Large intestine (tissue), 3 donors: ENCODE measurements at regions not wholly inside any gene's neighbourhood (a gene's known extent, or its start where the extent isn't known, plus 50 kb on each side); places are given as distances from the start of the nearest gene placed in this dataset.

Experiments used
- DNase-seq, 2 donors: peaks; one replicate each; pipeline versions ENCODE4 v3.0.0 to v3.0.0-alpha.2; 2013
- H3K27ac ChIP-seq: one replicate; pipeline ENCODE4 v1.5.1; 2013; ENCODE audit warnings: low read length
- H3K27me3 ChIP-seq: 2 replicates; pipeline ENCODE4 v1.6.1; 2013; ENCODE audit warnings: low read length; ENCODE audit not compliant: control insufficient read depth, insufficient read depth
- H3K36me3 ChIP-seq: 2 replicates; pipeline ENCODE4 v1.6.1; 2013; ENCODE audit warnings: low read length; ENCODE audit not compliant: control insufficient read depth, insufficient read depth
- H3K4me1 ChIP-seq: one replicate; pipeline ENCODE4 v1.6.1; 2013; ENCODE audit warnings: low read length; ENCODE audit not compliant: control insufficient read depth, insufficient read depth
- H3K4me3 ChIP-seq: one replicate; pipeline ENCODE4 v1.5.1; 2013; ENCODE audit warnings: low read length
- H3K9me3 ChIP-seq: one replicate; pipeline ENCODE4 v1.6.1; 2013; ENCODE audit warnings: mild to moderate bottlenecking, low read depth, low read length, moderate library complexity; ENCODE audit not compliant: control insufficient read depth
- WGBS: methylation state at CpG from one replicate; pipeline ENCODE4 v1.1.5; 2013; ENCODE audit warnings: low lambda C conversion rate; ENCODE audit not compliant: insufficient coverage; 5-methylcytosine and 5-hydroxymethylcytosine counted together

DNA sequence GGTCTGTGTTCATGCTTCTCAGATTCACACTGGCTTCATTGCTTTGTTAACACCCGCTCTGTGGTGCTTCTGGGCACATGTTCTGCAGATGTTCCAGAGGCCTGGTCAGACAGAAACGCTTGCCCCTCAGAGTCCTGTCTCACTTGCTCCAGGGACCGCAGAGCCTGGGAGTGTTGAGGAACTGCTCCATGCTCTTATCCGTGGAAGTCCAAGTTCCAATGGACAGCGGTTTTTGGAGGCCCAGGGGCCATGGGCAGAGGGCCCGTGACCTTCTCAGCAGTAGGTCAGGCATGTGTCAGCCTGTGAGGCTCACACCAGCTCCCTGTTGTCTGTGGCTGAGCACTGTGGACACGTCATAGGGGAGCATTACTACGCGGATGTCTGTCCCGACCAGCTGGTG, 364.7 kb upstream of the IRX1 start:
- H3K27me3 ChIP-seq = no peaks in the 10 kb centered on the region
- no peaks in the 10 kb centered on the region for H3K36me3 ChIP-seq
- DNase-seq = no peak
- H3K4me1 ChIP-seq = no peaks in the 10 kb centered on the region
- no CpG with 5 or more reads among the region's 10 CpGs for WGBS
- no peaks in the 10 kb centered on the region for H3K9me3 ChIP-seq
- H3K27ac ChIP-seq = no peak overlapping the region
- no peak overlapping the region for H3K4me3 ChIP-seq

GRCh38 chr5:3230254-3230653, 365.4 kb upstream of the IRX1 start:
- Histone ChIP-seq H3K4me1 (no peaks in the 10 kb centered on the region), H3K4me3 (no peak overlapping the region), H3K9me3 (no peaks in the 10 kb centered on the region), H3K27ac (no peak overlapping the region), H3K27me3 (no peaks in the 10 kb centered on the region), H3K36me3 (no peaks in the 10 kb centered on the region)
- WGBS = no CpG with 5 or more reads among the region's 5 CpGs
- DNase-seq = no peak

GRCh38 chr5:3226196-3226920, 369.3 kb upstream of the IRX1 start:
- WGBS = 100% methylated on average over 6 of the region's 12 CpGs
- no peaks in the 10 kb centered on the region for H3K36me3 ChIP-seq

GRCh38 chr5:3225201-3225960, 370.3 kb upstream of the IRX1 start:
- H3K4me1 ChIP-seq = no peaks in the 10 kb centered on the region
- DNase-seq = no peak
- no peaks in the 10 kb centered on the region for H3K9me3 ChIP-seq
- H3K36me3 ChIP-seq = no peaks in the 10 kb centered on the region
- no peaks in the 10 kb centered on the region for H3K27me3 ChIP-seq
- no peak overlapping the region for H3K27ac ChIP-seq
- WGBS = no CpG with 5 or more reads among the region's 22 CpGs
- no peak overlapping the region for H3K4me3 ChIP-seq

More at GRCh38 chr5:3226196-3226920, 369.3 kb upstream of the IRX1 start:
- Histone ChIP-seq H3K4me1 (no peaks in the 10 kb centered on the region), H3K9me3 (no peaks in the 10 kb centered on the region), H3K4me3 (no peak overlapping the region), H3K27me3 (no peaks in the 10 kb centered on the region), H3K27ac (no peak overlapping the region)
- DNase-seq = no peak

- H3K4me1 ChIP-seq = no peaks in the 10 kb centered on the region
- no peak for DNase-seq
- no peaks in the 10 kb centered on the region for H3K9me3 ChIP-seq
- WGBS = no CpG with 5 or more reads among the region's 5 CpGs
- H3K27ac ChIP-seq = no peak overlapping the region
- no peaks in the 10 kb centered on the region for H3K27me3 ChIP-seq
- H3K36me3 ChIP-seq = no peaks in the 10 kb centered on the region
- H3K4me3 ChIP-seq = no peak overlapping the region
Measured at GRCh38 chr5:3222924-3223323, 372.7 kb upstream of the IRX1 start.

GRCh38 chr5:3221432-3221831, 374.2 kb upstream of the IRX1 start:
- H3K36me3 ChIP-seq = no peaks in the 10 kb centered on the region
- H3K9me3 ChIP-seq = no peaks in the 10 kb centered on the region
- no CpG with 5 or more reads among the region's 9 CpGs for WGBS
- H3K27me3 ChIP-seq = no peaks in the 10 kb centered on the region
- DNase-seq = no peak
- H3K27ac ChIP-seq = no peak overlapping the region
- H3K4me1 ChIP-seq = no peaks in the 10 kb centered on the region
- H3K4me3 ChIP-seq = no peak overlapping the region

- H3K4me1 ChIP-seq = no peaks in the 10 kb centered on the region
- no peaks in the 10 kb centered on the region for H3K27me3 ChIP-seq
- no peaks in the 10 kb centered on the region for H3K36me3 ChIP-seq
- H3K27ac ChIP-seq = no peak overlapping the region
- H3K9me3 ChIP-seq = no peaks in the 10 kb centered on the region
- WGBS = 80% methylated on average over 1 of the region's 31 CpGs
- no peak for DNase-seq
- no peak overlapping the region for H3K4me3 ChIP-seq
Measured at GRCh38 chr5:3220638-3221288, 374.9 kb upstream of the IRX1 start.

GRCh38 chr5:3220201-3220600, 375.4 kb upstream of the IRX1 start:
- H3K27me3 ChIP-seq = no peaks in the 10 kb centered on the region
- no CpG with 5 or more reads among the region's 13 CpGs for WGBS
- no peaks in the 10 kb centered on the region for H3K4me1 ChIP-seq
- H3K36me3 ChIP-seq = no peaks in the 10 kb centered on the region
- H3K4me3 ChIP-seq = no peak overlapping the region
- no peaks in the 10 kb centered on the region for H3K9me3 ChIP-seq
- H3K27ac ChIP-seq = no peak overlapping the region
- no peak for DNase-seq

DNA sequence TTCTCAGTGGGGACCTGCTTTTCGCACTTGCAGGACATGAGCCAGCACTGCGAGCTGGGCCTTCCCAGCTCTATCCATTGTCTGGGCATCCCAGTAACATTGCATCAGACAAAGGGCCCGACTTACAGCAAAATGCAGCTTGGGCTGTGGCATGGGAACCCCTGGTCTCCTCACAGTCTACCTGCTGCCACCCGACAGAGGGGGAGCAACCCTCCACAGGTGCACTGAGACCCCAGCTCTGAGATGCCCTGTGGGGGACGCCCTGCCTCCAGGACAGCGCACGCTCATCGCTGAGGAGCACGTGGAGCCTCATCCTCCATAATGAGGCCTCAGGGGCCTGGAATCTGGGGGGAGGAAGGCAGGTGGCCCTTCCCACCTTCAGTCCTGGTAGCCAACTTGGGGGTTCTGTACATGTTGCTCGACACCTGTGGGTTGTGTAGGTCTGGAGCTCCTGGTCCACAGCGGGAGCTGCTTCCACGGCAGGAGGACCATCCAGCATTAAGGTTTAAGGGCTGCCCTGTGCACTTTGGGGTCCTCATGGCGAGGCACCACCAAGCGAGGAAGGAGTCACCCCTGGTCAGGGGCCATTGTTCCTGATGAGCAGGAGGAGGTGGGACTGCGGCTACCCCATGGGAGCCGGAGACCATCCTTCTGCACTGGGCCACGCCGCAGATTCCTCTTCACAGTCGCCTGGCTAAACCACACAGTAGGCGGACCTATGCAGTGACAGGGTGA, 376.5 kb upstream of the IRX1 start:
- H3K4me3 ChIP-seq = no peak overlapping the region
- no peaks in the 10 kb centered on the region for H3K9me3 ChIP-seq
- WGBS = no CpG with 5 or more reads among the region's 20 CpGs
- H3K4me1 ChIP-seq = no peaks in the 10 kb centered on the region
- no peaks in the 10 kb centered on the region for H3K36me3 ChIP-seq
- no peaks in the 10 kb centered on the region for H3K27me3 ChIP-seq
- no peak overlapping the region for H3K27ac ChIP-seq
- no peak for DNase-seq

DNA sequence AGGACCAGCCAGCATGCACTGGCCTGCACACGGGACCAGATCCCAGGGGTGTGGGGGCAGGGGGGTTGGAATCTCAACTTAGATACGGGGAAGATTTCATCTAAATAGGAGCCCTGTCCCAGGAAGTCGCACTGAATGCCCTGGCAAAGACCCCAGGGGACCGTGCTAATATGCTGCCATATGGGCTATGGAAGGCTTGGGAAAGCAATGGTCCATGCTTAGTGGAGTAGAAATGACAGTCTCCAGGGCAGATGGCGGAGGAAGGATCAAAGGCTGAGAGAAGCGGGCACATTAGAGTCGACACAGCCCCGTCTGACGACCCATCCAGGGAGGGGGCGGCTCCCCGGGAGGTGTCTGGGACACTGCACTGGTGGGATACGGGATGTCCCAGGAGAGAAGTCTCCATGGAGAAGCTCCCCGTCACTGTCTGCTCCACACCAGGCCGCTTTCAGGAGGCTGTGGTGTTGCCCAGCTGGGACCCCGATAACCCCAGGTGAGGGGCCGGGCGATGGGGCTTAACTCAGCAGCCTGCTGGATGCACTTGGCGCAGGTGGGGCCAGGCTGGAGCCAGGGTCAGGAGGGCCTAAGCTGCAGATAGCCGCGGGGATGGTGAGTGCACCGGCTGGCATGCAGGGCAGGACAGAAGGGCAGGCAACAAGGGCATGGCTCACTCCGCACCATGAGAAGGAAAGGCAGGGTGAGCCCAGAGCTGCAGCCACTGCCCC, 377.7 kb upstream of the IRX1 start:
- H3K4me3 ChIP-seq = no peak overlapping the region
- WGBS = no CpG with 5 or more reads among the region's 22 CpGs

More for the DNA sequence above, 377.7 kb upstream of the IRX1 start:
- Histone ChIP-seq H3K36me3 (no peaks in the 10 kb centered on the region), H3K27ac (no peak overlapping the region), H3K4me1 (no peaks in the 10 kb centered on the region), H3K9me3 (no peaks in the 10 kb centered on the region), H3K27me3 (no peaks in the 10 kb centered on the region)
- DNase-seq = no peak
